Suprapubic skin (tissue), 4 donors: ENCODE measurements at regions not wholly inside any gene's neighbourhood (a gene's known extent, or its start where the extent isn't known, plus 50 kb on each side); places are given as distances from the start of the nearest gene placed in this dataset.

Source experiments
- DNase-seq, 2 donors: peaks; one replicate each; pipeline ENCODE4 v3.0.0-alpha.2; 2019; ENCODE audit warnings: low spot score in 2 of 2
- H3K27ac ChIP-seq: fragments of 200-600 bp; sonication (generic); one replicate; pipeline ENCODE4 v1.5.1; 2019
- H3K27me3 ChIP-seq: fragments of 200-600 bp; sonication (generic); one replicate; pipeline ENCODE4 v1.5.1; 2019
- H3K36me3 ChIP-seq: fragments of 200-600 bp; sonication (generic); one replicate; pipeline ENCODE4 v1.5.1; 2019
- H3K4me1 ChIP-seq: fragments of 200-600 bp; sonication (generic); one replicate; pipeline ENCODE4 v1.5.1; 2019
- H3K4me3 ChIP-seq: fragments of 200-600 bp; sonication (generic); one replicate; pipeline ENCODE4 v1.5.1; 2019; ENCODE audit warnings: mild to moderate bottlenecking
- H3K9me3 ChIP-seq: fragments of 200-600 bp; sonication (generic); one replicate; pipeline ENCODE4 v1.5.1; 2019
- EP300 ChIP-seq: sonication (generic); formaldehyde crosslinking; IDR thresholded peaks from one replicate; pipeline ENCODE4 v1.6.1; 2017; ENCODE audit warnings: antibody characterized with exemption
- POLR2A ChIP-seq, 2 donors: fragments of 450-650 bp; IDR thresholded peaks; one replicate each; pipeline ENCODE4 v1.6.1; 2017; ENCODE audit warnings: antibody characterized with exemption in 2 of 2, mild to moderate bottlenecking in 2 of 2, moderate library complexity in 2 of 2
- POLR2AphosphoS5 ChIP-seq, 3 donors: sonication (generic); formaldehyde crosslinking; IDR thresholded peaks; one replicate each; pipeline ENCODE4 v1.6.1; 2017; ENCODE audit warnings: antibody characterized with exemption in 3 of 3
- WGBS: methylation state at CpG from one replicate; pipeline ENCODE4 v1.1.5; 2018; 5-methylcytosine and 5-hydroxymethylcytosine counted together
- TF ChIP-seq, protein P1 (sequence below), 2 donors: fragments of 200-600 bp in 1 of 2; fragments of 450-650 bp in 1 of 2; sonication (generic) in 1 of 2; IDR thresholded peaks; one replicate each; pipeline ENCODE4 v1.5.1; 2016 to 2019; ENCODE audit warnings: antibody characterized with exemption in 2 of 2, mild to moderate bottlenecking in 1 of 2, moderate library complexity in 1 of 2

DNA sequence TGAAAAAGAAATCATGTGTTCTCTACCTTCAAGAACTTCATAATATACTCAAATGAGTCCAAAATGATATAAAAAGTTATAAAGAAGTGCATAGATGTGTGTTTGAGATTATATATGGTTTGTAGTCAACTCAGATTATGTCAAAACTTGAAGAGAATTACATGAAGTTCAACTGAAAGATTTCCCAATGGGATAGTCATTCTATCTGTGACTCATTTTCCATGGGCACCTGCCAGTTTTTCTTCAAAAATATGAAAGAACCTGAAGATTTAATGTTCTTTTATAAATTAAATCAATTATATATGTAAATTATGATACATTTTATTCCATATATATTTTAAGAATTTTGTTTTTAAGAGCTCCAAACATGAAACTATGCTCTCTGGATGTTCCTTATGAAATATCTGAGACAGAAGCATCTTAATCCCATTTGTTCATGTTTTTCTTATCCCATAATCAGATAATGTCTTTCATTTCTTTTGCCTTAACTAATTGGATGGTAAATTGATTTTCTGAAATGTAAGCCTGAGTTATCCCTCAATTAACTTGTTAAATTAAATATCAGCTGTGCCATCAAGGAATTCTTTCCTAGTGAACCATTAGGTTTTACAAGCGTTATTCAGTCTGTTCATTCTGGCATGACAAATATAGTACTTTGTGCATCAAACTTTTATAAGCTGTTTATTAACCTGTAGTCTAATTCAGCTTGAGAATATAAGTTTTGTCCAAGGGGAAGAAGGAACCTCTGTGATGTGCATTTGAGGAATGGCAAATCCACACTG lies 387.1 kb downstream of the IPMK start:
- no peak overlapping the region for H3K4me3 ChIP-seq
- WGBS = 62% methylated on average over 1 of the region's 1 CpG
- H3K4me1 ChIP-seq = no peaks in the 10 kb centered on the region
- no peaks in the 10 kb centered on the region for H3K36me3 ChIP-seq
- H3K9me3 ChIP-seq = no peaks in the 10 kb centered on the region
- no peak overlapping the region for H3K27ac ChIP-seq
- no peak for DNase-seq
- TF ChIP-seq EP300 (no peak), POLR2AphosphoS5 (IDR thresholded peaks at IDR 0.05) (no peak)
- TF ChIP-seq, protein P1, sequence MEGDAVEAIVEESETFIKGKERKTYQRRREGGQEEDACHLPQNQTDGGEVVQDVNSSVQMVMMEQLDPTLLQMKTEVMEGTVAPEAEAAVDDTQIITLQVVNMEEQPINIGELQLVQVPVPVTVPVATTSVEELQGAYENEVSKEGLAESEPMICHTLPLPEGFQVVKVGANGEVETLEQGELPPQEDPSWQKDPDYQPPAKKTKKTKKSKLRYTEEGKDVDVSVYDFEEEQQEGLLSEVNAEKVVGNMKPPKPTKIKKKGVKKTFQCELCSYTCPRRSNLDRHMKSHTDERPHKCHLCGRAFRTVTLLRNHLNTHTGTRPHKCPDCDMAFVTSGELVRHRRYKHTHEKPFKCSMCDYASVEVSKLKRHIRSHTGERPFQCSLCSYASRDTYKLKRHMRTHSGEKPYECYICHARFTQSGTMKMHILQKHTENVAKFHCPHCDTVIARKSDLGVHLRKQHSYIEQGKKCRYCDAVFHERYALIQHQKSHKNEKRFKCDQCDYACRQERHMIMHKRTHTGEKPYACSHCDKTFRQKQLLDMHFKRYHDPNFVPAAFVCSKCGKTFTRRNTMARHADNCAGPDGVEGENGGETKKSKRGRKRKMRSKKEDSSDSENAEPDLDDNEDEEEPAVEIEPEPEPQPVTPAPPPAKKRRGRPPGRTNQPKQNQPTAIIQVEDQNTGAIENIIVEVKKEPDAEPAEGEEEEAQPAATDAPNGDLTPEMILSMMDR (IDR thresholded peaks at IDR 0.05) = no peak
- H3K27me3 ChIP-seq = no peaks in the 10 kb centered on the region

DNA sequence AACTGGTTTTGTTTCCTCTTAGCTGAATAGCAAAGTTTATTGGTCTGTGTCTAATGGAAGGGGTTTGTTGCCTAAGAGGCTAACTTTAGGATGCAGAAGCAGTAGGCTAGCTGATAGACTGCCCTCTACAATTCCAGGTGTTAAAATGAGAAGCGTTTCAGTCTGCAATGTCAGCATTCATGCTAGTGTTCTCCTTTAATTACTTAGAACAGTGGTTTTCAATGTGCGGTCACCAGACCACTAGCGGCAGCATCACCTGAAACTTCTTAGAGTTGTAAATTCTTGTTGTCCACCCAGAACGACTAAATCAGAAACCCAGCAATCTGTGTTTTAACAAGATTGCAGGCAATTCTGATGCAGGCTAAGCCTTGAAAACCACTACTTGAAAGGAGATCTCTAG lies 392.9 kb downstream of the IPMK start:
- 79% methylated on average over 4 of the region's 4 CpGs for WGBS
- H3K36me3 ChIP-seq = no peaks in the 10 kb centered on the region
- no peak overlapping the region for H3K27ac ChIP-seq
- no peaks in the 10 kb centered on the region for H3K4me1 ChIP-seq
- H3K9me3 ChIP-seq = no peaks in the 10 kb centered on the region
- H3K4me3 ChIP-seq = no peak overlapping the region
- no peak for DNase-seq
- TF ChIP-seq POLR2A (IDR thresholded peaks at IDR 0.05) (no peak), EP300 (no peak), POLR2AphosphoS5 (IDR thresholded peaks at IDR 0.05) (no peak)
- TF ChIP-seq, protein P1 (IDR thresholded peaks at IDR 0.05) = no peak
- no peaks in the 10 kb centered on the region for H3K27me3 ChIP-seq

DNA sequence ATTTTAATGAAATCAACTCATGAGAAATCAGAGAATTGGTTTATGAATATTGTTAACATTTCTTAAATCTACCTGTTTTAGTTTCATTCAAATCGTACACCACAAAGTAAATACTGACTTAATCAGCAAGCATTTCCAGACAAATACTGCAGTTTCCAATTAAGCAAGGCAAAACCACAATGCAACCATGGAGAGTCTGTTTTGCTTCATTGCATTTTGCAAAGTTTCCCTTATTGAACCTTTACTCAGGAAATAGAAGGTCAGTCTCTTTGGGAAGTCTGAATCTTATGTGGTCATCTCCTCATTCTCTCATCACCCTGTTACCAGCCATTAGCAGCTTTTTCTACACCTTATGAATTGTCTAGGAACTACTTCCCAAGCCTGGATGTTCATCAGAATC lies 400.5 kb downstream of the IPMK start:
- Histone ChIP-seq H3K4me3 (no peak overlapping the region), H3K27me3 (no peaks in the 10 kb centered on the region), H3K4me1 (no peaks in the 10 kb centered on the region), H3K36me3 (no peaks in the 10 kb centered on the region), H3K9me3 (no peaks in the 10 kb centered on the region), H3K27ac (no peak overlapping the region)
- WGBS = 64% methylated on average over 1 of the region's 1 CpG
- TF ChIP-seq EP300 (no peak), POLR2A (IDR thresholded peaks at IDR 0.05) (no peak), POLR2AphosphoS5 (IDR thresholded peaks at IDR 0.05) (no peak)
- TF ChIP-seq, protein P1 (IDR thresholded peaks at IDR 0.05) = no peak
- no peak for DNase-seq

DNA sequence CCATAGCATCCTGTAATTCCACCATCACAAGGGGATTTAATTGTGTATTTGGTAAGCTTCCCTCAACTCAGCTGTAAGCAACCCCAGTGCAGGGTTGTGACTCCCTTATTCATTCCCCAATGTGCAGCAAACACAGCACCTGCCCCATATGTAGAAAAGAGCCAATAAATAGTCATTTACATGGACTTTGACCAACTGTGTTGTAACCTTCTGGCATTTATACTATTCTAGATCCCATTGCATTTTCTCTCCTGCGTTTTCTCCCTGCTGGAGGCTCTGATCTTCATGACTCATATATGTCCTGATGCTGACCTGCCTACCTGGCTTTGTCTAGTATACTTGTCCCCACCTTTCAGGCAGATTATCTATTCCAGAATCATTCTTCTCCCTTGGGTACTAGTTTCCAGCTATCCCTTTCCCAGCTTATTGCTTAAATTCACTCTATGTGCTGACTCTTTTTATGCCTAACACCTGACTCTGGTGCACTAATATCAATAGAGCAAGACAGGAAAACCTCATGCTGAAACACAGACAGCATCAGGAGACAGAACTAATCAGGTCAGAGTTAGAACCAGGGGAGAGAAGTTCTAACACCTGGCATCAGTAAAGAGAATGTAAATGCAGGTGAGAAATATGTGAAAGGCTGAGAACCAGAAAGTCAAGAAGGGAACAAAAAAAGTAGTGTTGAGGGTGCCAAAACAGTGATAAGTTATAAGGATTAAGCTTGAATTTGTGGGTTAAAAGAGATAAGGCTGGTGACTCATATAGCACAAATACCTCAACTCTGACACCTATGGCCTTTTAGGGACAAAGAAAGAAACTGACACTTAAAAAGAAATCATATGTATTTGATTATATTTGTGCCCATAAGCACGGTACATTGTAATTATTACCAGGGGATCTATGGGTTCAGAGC lies 402.7 kb downstream of the IPMK start:
- no peak overlapping the region for H3K4me3 ChIP-seq
- 32% methylated on average over 2 of the region's 2 CpGs for WGBS
- no peaks in the 10 kb centered on the region for H3K27me3 ChIP-seq
- H3K36me3 ChIP-seq = no peaks in the 10 kb centered on the region
- no peak for TF ChIP-seq POLR2A (IDR thresholded peaks at IDR 0.05)
- TF ChIP-seq EP300 = no peak
- TF ChIP-seq, protein P1 (IDR thresholded peaks at IDR 0.05) = no peak
- no peak for TF ChIP-seq POLR2AphosphoS5 (IDR thresholded peaks at IDR 0.05)
- no peaks in the 10 kb centered on the region for H3K4me1 ChIP-seq
- H3K9me3 ChIP-seq = no peaks in the 10 kb centered on the region
- no peak for DNase-seq
- H3K27ac ChIP-seq = no peak overlapping the region
